GM12878 (cell line): ENCODE measurements at regions not wholly inside any gene's neighbourhood (a gene's known extent, or its start where the extent isn't known, plus 50 kb on each side); places are given as distances from the start of the nearest gene placed in this dataset.

Source experiments
- ATF7 ChIP-seq: fragments of 450-650 bp; IDR thresholded peaks from 2 replicates; pipeline ENCODE4 v1.6.1; 2016; ENCODE audit warnings: low read depth, mild to moderate bottlenecking
- BMI1 ChIP-seq: fragments of 450-650 bp; IDR thresholded peaks from 2 replicates; pipeline ENCODE4 v1.6.1; 2016; ENCODE audit warnings: mild to moderate bottlenecking, moderate library complexity, borderline replicate concordance
- GABPA ChIP-seq: IDR thresholded peaks from 2 replicates; pipeline ENCODE4 v1.6.1; 2014; ENCODE audit warnings: antibody characterized with exemption, low read depth, mild to moderate bottlenecking, inconsistent platforms
- KLF5 ChIP-seq: fragments of 450-650 bp; IDR thresholded peaks from 2 replicates; pipeline ENCODE4 v1.6.1; 2014; ENCODE audit warnings: mild to moderate bottlenecking; ENCODE audit not compliant: partially characterized antibody
- NFXL1 ChIP-seq: fragments of 450-650 bp; IDR thresholded peaks from 2 replicates; pipeline ENCODE4 v1.6.1; 2017; ENCODE audit warnings: antibody characterized with exemption, mild to moderate bottlenecking, borderline replicate concordance
- RCOR1 ChIP-seq: conservative IDR thresholded peaks from 2 replicates; pipeline ENCODE4 v1.6.1; 2012; ENCODE audit warnings: low read depth, low read length, improper control_type of control experiment
- SMARCA5 ChIP-seq: fragments of 450-650 bp; IDR thresholded peaks from 2 replicates; pipeline ENCODE4 v1.6.1; 2017; ENCODE audit warnings: mild to moderate bottlenecking
- TAF1 ChIP-seq: IDR thresholded peaks from 2 replicates; pipeline ENCODE4 v1.6.1; 2011; ENCODE audit warnings: mild to moderate bottlenecking, low read depth, low read length, borderline replicate concordance
- USF1 ChIP-seq: IDR thresholded peaks from 2 replicates; pipeline ENCODE4 v1.6.1; 2011; ENCODE audit warnings: borderline replicate concordance, low read depth, mild to moderate bottlenecking, moderate library complexity, mixed read lengths, low read length; ENCODE audit not compliant: insufficient read depth; ENCODE audit errors: extremely low read length
- ZNF217 ChIP-seq: fragments of 450-650 bp; IDR thresholded peaks from 2 replicates; pipeline ENCODE4 v1.6.1; 2017; ENCODE audit warnings: antibody characterized with exemption, mild to moderate bottlenecking

GRCh38 chr11:92296138-92296515, 71.5 kb downstream of the FAT3 start:
- TF ChIP-seq KLF5 (no peak), ZNF217 (no peak), RCOR1 (no peak), TAF1 (no peak), ATF7 (no peak), USF1 (no peak), BMI1 (no peak), SMARCA5 (no peak), NFXL1 (no peak), GABPA (no peak)
